GM19238 (cell line): ENCODE measurements at regions not wholly inside any gene's neighbourhood (a gene's known extent, or its start where the extent isn't known, plus 50 kb on each side); places are given as distances from the start of the nearest gene placed in this dataset.
"Not testable (repeated sequence)": the region's sequence is repeated elsewhere in the genome, so short reads cannot be mapped to it uniquely, and the experiment has no call there.

ENCODE experiments used
- DNase-seq: peaks from one replicate; pipeline ENCODE4 v3.0.0; 2011; ENCODE audit warnings: low spot score; ENCODE audit not compliant: insufficient read length

DNA sequence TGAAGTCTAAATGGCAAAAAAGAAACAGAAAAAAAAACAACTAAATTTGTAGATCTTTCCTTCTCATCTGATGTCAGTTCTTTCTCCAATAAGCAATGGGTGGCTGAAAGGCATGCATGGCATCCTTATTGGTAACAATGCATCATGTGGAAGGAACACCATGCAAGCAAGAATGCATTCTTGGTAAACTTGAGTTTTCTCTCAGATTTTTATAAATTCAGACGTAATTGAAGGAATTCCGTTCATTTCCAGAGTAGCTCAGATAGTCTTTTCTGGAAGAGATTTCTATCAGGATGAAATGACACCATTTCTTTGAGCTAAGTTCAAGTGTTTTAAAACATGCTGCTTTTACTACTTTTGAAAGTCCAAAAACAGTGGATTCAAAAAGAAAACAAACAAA, 373.0 kb downstream of the COG6 start:
- DNase-seq, result no peak

DNA sequence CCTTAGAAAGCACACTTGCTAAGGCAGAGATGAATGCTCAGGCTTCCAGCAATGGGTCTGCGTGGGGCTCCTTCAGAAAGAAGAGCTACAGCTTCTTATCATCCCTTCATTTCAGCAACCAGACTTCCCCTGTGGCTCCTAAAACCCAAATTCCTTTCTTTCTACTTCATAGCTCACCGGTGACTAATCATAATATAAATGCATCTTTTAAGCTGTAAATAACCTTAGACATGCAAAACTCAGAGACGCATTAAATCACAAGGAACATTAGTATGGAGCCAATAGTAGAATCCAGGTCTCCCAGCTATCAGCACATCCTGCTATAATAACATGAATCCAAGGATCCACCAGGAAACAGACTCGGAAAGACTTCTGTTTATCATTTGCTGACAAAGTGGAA, 375.6 kb downstream of the COG6 start:
- DNase-seq, result no peak

DNA sequence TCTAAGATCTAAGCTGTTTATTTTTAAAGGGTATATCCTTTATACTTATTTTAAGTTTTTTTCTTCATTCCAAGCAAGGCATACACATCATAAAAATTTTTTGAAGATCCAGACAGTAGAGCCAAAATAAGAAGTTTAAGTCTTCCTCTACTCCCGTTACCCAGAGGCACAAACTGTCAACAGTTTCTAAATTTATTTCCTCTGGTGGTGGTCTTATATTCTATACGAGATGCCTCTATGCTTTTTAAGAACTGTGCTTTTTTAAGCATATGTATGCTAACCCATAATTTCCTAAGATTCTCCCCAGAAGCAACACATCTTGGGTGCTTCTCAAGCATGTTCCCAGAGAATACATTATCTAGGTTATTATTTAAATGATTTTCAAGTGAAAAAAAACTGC, 383.6 kb downstream of the COG6 start:
- no peak for DNase-seq

DNA sequence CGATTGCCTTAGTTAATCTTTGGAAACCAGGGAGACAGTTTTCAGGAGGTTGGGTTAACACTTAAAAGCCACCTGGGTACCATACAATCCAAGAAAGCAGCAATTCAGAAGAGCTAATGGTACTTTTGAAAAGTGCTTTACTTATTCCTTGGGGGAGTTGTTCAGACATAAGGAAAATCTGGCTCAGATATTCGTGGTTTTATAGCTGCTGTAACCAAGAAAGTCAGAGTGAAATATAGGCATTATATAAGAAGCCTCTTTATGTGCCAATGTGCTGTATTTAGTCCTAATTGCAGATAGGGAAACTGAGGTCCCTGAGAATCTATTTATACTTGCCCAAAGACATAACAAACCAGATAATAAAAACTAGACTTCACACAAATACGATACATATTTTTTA, 387.5 kb downstream of the COG6 start:
- DNase-seq, result no peak

DNA sequence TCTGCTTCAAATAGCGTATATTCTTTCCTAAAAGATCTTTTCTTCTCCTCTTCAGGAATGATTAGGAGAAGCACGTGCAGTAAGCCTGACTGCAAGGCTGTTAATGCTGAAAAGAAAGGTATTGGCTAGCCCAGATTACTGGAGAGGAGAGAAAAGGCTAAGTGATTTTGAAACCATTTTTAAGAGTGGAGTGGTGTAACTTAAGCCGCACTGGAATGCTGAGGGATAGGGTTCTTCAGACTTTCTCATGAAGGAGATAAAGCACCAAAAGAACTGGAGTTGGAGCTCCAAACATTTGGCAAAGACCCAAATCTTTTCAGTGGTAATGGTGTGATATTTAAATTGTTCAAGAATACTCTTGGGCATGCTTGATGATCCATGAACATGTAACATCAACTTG, 388.3 kb downstream of the COG6 start:
- DNase-seq, result no peak

DNA sequence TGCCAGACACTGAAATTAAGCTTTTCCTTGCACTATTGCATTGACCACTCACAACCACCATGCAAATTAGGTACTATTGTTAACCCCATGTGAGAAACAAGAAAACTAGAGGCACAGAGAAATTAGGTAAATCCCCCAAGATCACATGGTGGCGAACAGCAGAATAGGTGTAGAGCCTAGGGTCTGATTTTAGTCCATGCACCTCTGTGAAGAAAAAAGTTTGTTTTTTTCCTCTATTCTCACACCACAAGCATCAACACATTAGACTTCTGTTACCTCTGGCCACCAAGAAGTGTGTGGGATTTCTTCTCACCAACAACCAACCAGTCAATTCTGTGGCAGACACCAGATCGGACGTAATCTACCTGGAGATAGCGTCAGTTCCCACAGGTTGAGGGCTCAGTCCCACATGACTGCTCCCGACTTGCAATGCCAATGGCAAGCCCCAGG, 391.9 kb downstream of the COG6 start:
- no peak for DNase-seq

DNA sequence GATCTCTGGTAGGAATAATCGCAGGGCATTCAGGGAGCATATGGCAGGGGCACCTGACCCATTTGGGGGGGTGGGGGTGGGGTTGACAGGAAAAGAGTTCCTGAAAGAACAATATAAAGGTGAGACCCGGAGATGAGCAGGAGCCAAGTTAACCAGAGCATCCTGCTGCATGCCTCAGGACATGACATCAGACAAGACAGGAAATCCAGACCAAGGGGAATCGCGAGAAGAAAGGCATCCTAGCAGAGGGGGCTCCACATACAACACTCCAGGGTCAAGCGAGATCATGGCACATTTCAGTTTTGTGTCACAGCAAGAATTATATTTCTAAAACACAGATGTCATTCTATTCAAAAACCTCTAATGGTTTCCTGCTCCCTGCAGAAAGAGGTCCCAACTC, 393.1 kb downstream of the COG6 start:
- DNase-seq, result no peak

DNA sequence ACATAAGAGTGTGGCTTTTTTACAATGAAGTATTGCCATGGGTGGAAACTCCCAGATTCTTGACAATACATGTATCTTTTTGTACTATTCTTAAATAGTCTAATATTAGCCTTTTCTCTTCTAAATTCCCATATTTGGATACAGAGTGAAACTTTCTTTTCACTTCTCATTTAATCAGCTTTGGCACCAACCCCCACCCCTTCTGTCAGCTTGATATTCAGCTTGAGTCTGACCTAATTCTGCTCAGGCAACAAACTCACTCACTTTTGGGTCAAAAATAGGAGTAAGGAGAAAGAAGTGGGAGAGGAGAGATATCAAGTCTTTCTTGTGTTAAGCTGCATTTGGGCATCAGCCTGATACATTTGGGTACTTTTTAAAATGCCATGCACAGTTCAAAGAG, 397.5 kb downstream of the COG6 start:
- no peak for DNase-seq

DNA sequence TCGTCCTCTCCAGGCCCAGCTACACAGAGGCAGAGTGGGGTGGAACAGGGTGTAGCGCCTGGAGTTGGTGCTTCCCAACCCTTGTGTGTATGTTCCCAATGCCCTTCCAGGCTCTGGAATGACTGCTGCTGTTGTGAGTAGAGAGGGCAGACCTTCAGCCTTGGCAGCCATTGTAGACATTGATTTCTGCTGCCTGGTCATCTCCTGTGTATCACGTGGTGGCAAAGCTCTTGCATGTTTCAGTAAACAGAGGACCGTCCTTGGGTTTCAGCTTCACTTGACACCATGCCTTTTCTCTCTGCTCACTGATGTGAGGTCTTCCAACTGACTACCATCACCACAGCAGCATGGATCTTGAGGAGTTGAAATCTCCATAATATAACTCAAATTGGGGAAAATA, 397.9 kb downstream of the COG6 start:
- no peak for DNase-seq

DNA sequence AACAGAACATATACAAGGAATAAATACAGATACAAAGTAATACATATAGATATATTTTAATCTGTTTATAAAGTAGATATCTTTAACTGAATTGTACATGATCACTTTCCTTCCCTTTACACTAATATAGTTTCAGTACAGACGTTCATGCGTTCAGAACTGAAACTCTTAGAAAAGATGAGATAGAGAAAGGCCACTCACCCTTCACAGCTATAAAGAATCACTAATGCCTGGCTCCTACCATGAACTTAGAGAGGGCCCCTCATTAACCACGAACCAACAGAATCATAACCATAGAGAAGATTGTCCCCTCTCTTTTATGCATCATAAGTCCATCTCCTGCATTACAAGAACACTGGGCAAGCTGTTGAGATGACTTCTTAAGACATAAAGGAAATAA, 399.0 kb downstream of the COG6 start:
- not testable (repeated sequence) for DNase-seq

DNA sequence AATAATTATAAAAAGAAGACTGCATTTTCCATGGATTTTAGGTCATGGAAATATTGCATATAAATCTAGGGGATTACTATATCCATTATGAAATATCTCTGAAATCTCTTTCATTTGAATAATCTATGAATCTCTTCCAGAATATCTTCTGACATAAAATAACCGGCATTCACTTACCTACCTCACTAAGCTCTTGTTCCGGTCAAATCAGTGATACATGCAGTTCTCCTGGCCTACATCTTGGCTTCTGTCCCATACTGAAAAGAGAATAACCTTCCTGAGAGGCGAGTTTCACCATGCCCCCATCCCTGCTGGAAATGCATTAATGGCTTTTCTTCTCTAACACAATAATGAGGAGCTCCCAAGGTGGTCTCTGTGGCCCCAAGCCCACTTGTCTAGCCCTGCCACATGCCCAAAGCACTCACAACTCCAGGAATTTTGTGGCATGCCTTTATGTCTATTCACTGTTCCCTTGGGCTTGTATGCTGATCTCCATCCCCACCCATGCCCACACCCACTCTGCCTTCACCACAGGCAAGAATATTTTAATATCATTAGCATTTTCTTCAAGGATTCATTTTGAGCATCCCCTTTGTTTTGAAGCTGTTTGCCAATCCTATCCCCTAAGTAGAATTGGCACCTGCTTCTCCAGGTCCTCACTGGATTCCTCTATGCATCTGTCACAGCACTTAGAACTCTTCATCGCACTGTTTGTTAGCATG, 401.6 kb downstream of the COG6 start:
- no peak for DNase-seq

DNA sequence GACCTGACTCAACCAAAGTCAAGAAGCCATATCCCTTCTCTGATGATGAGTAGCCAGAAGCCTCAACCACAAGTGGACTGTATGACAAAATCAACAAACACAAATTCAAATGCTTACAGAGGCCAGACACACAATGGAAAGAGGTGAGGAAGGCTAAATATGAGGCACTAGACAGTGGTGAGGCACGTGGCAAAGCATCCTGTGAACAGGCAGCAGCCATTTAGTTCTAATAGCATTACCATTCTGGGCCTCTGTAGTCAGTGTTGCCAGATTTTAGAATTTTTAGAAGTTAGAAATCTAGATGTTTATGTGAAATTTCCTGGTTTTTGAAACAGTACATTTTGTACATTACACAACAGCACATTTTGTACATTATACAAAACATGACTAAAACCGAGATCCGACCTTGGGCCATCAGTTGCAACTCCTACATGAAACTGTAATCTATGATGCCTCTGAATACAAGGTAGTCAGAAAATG, 403.3 kb downstream of the COG6 start:
- DNase-seq, result no peak

DNA sequence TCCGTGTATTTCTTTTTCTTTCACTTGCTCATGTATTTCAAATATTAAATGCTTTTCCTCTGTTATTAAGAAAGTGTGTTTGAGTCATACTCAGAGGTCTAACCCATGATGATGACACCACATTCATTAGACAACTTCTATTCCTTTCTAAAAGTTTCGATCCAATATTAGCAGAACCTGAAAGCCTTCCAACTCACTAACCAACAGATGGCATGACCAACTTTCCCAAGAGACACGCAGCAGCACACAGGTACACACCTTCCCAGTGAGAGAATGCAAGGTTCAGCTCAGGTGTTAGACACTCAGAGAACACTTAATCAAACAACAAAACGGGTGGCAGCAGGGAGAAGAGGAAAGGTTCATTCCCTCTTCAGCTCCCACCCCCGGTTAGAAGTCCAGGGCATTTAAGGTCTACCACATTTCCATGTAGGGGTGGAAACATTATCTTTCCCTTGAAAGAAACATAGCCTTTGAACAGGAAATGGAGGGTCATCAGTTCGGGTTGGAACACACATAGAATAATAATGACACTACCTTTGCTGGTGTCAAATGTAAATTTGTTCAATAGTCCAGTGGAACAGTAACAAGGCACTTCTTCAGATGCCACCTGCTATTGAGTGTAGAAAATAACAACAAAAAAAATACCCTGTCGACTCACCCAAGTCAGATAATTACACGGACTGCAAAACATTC, 404.2 kb downstream of the COG6 start:
- no peak for DNase-seq

DNA sequence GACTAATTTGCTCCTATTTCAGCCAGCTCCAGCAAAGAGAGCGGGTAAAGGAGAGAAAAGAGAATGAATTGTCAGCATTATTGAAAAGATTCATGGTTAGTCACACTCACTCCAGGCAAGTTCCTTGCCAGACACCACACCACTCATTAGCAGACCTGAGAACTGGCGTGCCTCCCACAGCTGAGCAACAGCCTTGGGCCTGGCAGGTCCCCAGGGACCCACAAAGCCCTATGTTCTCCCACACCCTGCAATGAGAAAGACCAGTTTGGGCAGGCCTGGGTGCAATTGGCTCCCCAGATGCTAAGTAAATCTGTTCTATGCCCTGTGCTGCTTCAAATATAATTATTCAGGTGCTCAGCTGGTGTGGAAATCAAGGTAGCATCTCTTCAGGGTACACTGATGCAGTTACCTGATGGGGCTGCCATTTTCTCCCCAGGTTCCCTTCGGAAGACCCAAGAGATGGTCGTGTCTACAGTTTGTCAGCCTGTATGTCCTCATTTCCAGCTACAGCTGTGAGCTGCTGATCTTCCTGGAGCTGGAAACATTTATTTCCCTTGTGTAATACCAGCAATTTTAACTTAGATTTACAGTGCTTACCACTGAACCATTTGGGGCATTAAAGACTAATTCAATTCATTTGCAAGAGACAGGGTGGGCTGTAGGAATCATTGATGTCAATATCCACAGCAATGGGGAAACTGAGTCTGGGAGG, 405.0 kb downstream of the COG6 start:
- DNase-seq, result peak; percentile 9

DNA sequence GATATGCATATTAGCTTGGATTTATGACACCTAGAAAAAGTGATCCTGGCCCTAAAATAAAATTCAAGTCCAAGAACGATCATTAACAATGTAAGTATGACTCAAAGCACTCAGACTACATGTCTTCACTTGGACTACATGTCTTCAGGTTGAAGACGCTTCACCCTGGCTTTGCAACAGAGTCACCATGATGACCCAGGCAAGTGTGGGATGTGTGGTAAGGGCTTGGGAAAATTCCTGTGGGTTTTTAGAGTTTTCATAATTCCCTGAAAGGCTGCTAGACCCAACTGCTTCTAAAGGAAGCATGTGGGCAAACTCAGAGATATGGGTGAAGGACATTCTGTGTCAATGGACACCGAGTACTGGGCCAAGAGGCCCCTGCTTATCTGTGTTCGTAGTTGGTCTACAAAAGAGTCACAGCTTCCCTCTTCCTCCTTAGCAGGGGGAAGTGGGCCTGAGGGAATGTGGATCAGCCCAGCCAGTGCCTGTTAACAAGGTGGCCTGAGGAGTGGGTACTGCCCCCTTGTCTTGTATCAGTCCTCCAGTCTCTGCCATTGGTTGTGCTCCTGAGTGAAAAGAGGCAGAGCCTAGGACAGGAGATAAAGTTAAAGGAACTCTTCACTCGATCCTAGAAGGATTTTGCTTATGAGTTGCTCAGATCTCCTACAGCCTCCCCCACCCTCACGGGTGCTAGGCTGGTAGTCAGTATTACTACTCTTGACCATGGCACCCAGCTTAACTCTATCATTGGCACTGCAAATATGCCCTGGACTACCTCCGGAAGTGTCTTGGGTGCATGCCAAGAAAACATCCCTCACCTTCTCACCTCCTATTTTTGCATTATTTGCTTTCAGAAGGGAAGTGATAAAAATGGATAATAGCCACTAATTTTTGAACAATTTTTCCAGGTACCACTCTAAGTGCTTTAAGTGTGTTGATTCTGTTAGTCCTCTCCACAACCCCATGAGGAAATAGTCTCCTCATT, 406.3 kb downstream of the COG6 start:
- DNase-seq, result no peak

DNA sequence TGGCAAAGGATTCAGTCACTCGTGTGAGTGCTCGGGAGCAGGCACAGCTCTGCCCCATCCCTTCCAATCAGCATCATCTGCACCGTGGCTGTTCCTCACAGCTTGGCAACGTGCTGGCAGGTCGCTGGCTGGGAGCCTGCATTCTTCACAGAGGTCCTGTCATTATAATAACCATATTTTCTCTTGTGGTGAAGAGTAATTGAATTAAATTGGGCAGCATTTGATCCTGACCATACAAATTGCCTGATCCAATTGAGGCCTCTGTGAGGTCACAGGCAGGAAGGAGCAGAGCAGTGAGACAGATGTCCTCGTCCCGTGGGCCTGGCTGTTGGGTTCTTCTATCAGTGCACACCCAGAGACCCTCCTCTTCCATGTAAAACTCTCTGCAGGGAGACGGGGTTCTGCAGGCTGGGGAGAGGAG, 407.8 kb downstream of the COG6 start:
- DNase-seq, result no peak

DNA sequence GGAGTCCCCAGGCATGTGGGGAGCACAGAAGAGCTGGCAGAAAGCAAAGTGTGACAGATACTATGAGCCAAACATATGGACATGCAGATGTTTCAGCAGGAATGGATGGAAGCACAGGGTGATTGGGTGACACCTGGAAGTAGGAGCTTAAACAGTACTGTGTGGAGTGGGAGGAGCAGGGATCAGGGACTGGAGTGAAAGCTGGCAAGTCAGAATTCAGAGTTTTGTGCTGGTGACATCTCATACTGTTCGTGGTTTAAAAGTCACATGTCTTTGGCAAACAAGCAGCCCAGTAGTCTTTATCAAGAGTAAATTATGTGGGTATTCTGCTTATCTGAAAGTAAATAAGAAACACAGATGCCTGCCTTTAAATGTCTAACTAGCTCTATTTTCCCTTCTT, 408.2 kb downstream of the COG6 start:
- DNase-seq, result no peak

DNA sequence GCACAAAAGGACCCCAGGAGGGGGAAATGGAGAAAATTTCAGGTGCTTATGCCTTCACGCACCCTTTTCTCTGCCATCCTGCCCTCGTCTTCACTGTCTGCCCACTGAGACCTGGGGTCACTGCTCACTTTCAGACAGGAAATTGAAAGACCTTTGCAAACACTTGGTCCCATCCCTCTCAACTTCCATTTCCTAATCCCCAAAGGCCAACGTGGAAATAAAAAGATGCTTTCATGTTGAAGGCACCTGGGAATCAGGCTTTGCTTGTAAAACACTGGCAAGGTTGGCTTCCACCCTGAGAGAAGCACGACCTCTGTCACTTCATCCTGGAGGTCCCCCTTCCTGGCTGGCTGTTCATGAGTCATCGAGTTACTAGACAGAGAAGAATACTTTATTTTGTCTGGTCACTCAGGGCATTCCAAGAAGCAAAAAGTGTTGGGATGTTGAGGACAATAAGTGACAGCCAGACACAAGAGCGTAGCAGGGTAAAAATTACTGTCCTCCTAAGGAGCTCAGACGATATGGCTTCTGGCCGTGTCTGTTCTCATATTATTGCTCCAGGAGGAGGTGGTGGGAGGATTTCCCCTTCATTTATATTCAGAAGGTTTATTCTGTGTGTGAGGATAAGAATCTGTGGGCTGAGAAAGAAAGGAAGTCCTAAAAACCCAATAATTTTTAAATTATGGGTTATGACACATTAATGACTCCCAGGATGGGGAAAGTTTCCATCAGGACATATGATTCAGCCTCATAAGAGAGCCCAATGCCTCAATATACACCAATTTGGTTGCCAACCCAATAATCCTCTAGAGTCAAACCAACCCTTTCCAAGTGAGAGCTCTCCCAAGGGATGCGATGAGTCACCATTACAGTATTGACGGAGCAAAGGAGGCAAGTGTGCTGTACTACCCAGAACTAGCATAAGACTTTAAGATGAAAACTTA, 409.0 kb downstream of the COG6 start:
- DNase-seq, result no peak

DNA sequence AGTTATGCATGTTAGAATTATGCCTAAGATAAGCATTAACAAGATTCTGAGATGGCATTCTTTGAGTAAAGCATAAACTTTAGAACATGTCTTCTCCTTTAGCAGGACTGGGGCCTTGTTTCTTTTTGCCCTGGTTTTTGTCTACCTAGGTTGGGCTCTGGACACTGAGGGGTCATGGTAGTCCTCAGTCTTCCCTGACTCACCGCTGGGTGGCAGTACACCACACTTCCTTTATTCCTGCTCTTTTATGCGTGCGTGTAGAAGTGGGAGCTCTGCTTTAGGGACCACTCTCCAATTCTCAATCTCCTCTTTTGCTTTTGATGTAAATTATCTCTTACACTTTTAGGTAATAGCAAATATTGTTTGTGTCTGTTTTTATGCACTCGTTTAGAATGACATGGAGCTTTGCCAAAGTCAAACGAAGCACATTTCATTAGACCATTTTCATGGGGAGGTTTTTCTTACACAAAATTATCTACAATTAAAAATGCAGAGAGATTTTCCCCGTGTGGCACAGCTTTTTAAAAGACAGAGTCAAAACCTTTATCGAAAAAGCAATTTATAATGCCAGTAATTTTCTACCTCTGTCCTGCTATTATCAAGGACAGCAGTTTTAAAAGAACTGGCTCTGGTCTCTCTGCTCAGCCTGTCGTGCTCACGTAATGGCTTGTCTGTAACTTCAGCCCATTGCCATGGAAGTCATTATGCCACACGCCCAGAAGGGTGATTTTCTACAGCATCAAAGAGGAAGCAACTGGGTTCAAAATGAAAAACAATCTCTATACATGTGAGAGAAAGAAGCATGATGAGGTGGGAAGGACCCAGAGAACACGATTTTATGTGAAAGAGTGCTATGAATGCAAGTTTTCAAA, 413.9 kb downstream of the COG6 start:
- peak; percentile 31 for DNase-seq
